AG04450 (cell line): ENCODE measurements at regions not wholly inside any gene's neighbourhood (a gene's known extent, or its start where the extent isn't known, plus 50 kb on each side); places are given as distances from the start of the nearest gene placed in this dataset.

Experiments used
- CTCF ChIA-PET: fragments of 300-600, 350-600 bp; formaldehyde crosslinking; extraction: SDS; loops from one replicate; lab custom pipeline; 2022; ENCODE audit warnings: antibody characterized with exemption, inconsistent platforms; lab: Charles Lee
- POLR2A ChIA-PET: fragments of 350-600 bp; formaldehyde crosslinking; extraction: SDS; loops from one replicate; lab custom pipeline; 2021; ENCODE audit warnings: antibody characterized with exemption, inconsistent platforms; lab: Yijun Ruan, JAX
- DNase-seq: peaks from one replicate; pipeline ENCODE4 v3.0.0-alpha.2; 2011; ENCODE audit warnings: low read depth, low spot score
- H3K27ac ChIP-seq: one replicate; pipeline ENCODE4 v1.5.1; 2012; ENCODE audit warnings: low read depth, low read length, control low read depth
- H3K27me3 ChIP-seq: one replicate; pipeline ENCODE4 v1.6.0; 2012; ENCODE audit warnings: low read length; ENCODE audit not compliant: control insufficient read depth, insufficient read depth
- H3K4me3 ChIP-seq: 2 replicates; pipeline ENCODE4 v1.5.1; 2011; ENCODE audit warnings: mild to moderate bottlenecking, low read depth, low read length, control low read depth
- H3K9me3 ChIP-seq: 2 replicates; pipeline ENCODE4 v1.5.1; 2012; ENCODE audit warnings: low read length; ENCODE audit not compliant: control insufficient read depth, insufficient read depth
- TF ChIP-seq, protein P1 (sequence below): IDR thresholded peaks from 2 replicates; pipeline ENCODE4 v1.5.1; 2011; ENCODE audit warnings: low read depth, low read length, control low read depth, inconsistent platforms

- no peak overlapping the region for H3K27ac ChIP-seq
- TF ChIP-seq, protein P1, sequence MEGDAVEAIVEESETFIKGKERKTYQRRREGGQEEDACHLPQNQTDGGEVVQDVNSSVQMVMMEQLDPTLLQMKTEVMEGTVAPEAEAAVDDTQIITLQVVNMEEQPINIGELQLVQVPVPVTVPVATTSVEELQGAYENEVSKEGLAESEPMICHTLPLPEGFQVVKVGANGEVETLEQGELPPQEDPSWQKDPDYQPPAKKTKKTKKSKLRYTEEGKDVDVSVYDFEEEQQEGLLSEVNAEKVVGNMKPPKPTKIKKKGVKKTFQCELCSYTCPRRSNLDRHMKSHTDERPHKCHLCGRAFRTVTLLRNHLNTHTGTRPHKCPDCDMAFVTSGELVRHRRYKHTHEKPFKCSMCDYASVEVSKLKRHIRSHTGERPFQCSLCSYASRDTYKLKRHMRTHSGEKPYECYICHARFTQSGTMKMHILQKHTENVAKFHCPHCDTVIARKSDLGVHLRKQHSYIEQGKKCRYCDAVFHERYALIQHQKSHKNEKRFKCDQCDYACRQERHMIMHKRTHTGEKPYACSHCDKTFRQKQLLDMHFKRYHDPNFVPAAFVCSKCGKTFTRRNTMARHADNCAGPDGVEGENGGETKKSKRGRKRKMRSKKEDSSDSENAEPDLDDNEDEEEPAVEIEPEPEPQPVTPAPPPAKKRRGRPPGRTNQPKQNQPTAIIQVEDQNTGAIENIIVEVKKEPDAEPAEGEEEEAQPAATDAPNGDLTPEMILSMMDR: no peak
- no peak overlapping the region for H3K4me3 ChIP-seq
- no peaks in the 10 kb centered on the region; the same call in 1 of the 2 replicates for H3K9me3 ChIP-seq
- H3K27me3 ChIP-seq: peaks cover 11% of the 10 kb centered on the region
- DNase-seq: no peak
- ChIA-PET CTCF (no interaction called here), POLR2A (no interaction called here)
Observed at GRCh38 chr10:47248386-47249090, 51.5 kb upstream of the GDF10 start.

DNA sequence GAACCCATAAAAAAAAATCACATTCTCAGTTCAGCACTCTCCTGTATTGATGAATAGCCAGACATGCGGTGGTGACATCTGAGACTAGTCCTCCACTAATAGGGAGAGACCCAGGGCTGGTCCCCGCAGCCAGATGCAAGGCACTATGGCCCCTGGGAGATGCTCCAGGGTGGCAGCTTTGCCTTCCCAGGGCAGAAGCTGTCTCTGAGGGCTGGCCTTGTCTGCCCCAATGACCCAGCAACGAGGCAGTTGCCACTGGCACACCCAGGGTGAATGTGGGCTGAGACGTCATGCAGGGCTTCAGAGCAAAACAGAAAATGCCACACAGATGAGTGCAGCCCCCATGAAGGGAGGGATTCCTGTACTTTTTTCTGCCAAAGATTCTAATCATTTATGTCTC lies 50.1 kb upstream of the GDF10 start:
- Histone ChIP-seq H3K27ac (no peak overlapping the region), H3K27me3 (peaks cover 9% of the 10 kb centered on the region), H3K4me3 (no peak overlapping the region), H3K9me3 (no peaks in the 10 kb centered on the region; the same call in 1 of the 2 replicates)
- CTCF ChIA-PET: interaction anchor here (1.1 kb wide), 1 partner anchor 225 kb away, joined by 4 read pairs; no protein-coding TSS in a partner anchor
- POLR2A ChIA-PET: no interaction called here
- DNase-seq: no peak
- TF ChIP-seq, protein P1: no peak
